ENCODE measurements at regions not wholly inside any gene's neighbourhood (a gene's known extent, or its start where the extent isn't known, plus 50 kb on each side); places are given as distances from the start of the nearest gene placed in this dataset.

DNA sequence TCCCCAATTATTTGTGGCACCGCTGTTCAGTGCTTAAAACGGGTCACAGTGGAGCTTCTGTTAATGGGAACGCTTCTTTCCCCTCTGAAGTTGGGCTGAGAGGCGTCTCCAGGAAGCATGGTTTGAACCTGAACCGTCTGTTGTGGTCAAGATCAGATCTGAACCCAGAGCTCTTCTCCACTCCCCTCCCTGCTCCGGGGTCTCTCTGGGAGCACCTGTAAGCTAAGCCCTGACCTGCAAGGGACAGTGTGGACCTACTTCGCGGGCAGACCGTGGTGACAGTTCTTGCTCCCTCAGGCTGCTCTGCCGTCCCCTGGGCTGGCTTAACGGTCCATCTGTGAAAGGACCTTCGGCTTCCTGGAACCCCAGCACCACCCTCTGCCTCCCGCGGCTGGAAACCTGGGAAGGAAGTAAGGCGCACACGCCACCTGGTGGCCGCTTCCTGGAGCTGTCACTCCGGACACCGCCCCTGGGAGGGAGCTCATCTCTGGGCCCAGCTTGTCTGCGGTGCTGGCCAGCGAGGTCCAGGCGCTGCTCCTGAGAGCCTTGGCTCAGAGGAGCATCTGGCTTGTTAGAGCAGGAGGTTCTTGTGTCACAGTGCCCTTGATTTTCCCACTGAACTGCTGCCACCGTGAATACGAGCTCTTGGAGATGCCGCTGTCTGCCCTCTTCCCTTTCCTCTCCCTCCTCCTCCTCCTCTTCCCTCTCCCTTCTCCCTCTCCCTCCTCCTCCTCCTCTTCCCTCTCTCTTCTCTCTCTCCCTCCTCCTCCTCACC is 518.5 kb upstream of the EEF2KMT start:
- Histone ChIP-seq H3K23ac (ENCODE audit: low read length) (no peak overlapping the region), H3K27ac (ENCODE audit: low read depth, low read length) (no peak overlapping the region), H3K14ac (ENCODE audit: low read length) (no peak overlapping the region), H3K79me2 (ENCODE audit: control insufficient read depth, insufficient read depth, low read length, poor library complexity) (no peaks in the 10 kb centered on the region), H3K4ac (ENCODE audit: low read depth, low read length) (no peak overlapping the region), H2AFZ (ENCODE audit: insufficient read depth, low read length, poor library complexity) (no peak overlapping the region), H2BK120ac (ENCODE audit: insufficient read depth, low read length, poor library complexity) (no peak overlapping the region), H3K4me3 (ENCODE audit: low read depth, low read length) (no peak overlapping the region), H4K12ac (ENCODE audit: low read depth, low read length) (no peak overlapping the region), H3K27me3 (ENCODE audit: insufficient read depth, low read length) (no peaks in the 10 kb centered on the region), H3K4me1 (ENCODE audit: control insufficient read depth in 1 of 2, insufficient read depth in 2 of 2, low read length in 2 of 2) (no peaks in the 10 kb centered on the region), H3K9me3 (ENCODE audit: insufficient read depth, low read depth, low read length) (peaks cover 2% of the 10 kb centered on the region), H4K8ac (ENCODE audit: low read depth, low read length) (no peak overlapping the region), H3K79me1 (ENCODE audit: low read length) (no peaks in the 10 kb centered on the region), H3K36me3 (ENCODE audit: control insufficient read depth in 1 of 2, insufficient read depth in 2 of 2, low read length in 2 of 2) (no peaks in the 10 kb centered on the region), H3K4me2 (ENCODE audit: low read length) (peak overlapping the region; percentile 27), H2AK5ac (ENCODE audit: low read length) (no peak overlapping the region), H3K9ac (ENCODE audit: low read length) (no peak overlapping the region), H4K91ac (ENCODE audit: low read depth, low read length) (no peak overlapping the region), H3K18ac (ENCODE audit: low read length) (no peak overlapping the region), H2BK12ac (ENCODE audit: low read length) (no peak overlapping the region), H2BK5ac (ENCODE audit: low read depth, low read length, poor library complexity) (no peak overlapping the region)
- DNase-seq = peak in 1 of 2 donors; percentile 36
- no CpG with 5 or more reads among the region's 25 CpGs for WGBS (ENCODE audit: extremely low coverage, insufficient coverage, insufficient read length)

- H3K4me3 ChIP-seq (ENCODE audit: low read depth, low read length) = no peak overlapping the region
- no peak overlapping the region for H3K4me2 ChIP-seq (ENCODE audit: low read length)
- H3K79me1 ChIP-seq (ENCODE audit: low read length) = no peaks in the 10 kb centered on the region
- H3K4me1 ChIP-seq (ENCODE audit: control insufficient read depth in 1 of 2, insufficient read depth in 2 of 2, low read length in 2 of 2) = no peaks in the 10 kb centered on the region
- no peaks in the 10 kb centered on the region for H3K27me3 ChIP-seq (ENCODE audit: insufficient read depth, low read length)
- H3K9ac ChIP-seq (ENCODE audit: low read length) = no peak overlapping the region
- H4K91ac ChIP-seq (ENCODE audit: low read depth, low read length) = no peak overlapping the region
- H4K8ac ChIP-seq (ENCODE audit: low read depth, low read length) = no peak overlapping the region
- H4K12ac ChIP-seq (ENCODE audit: low read depth, low read length) = no peak overlapping the region
- H3K4ac ChIP-seq (ENCODE audit: low read depth, low read length) = no peak overlapping the region
- no peak overlapping the region for H3K23ac ChIP-seq (ENCODE audit: low read length)
- H2BK120ac ChIP-seq (ENCODE audit: insufficient read depth, low read length, poor library complexity) = no peak overlapping the region
- no peaks in the 10 kb centered on the region for H3K36me3 ChIP-seq (ENCODE audit: control insufficient read depth in 1 of 2, insufficient read depth in 2 of 2, low read length in 2 of 2)
- no peaks in the 10 kb centered on the region for H3K79me2 ChIP-seq (ENCODE audit: control insufficient read depth, insufficient read depth, low read length, poor library complexity)
- no peak overlapping the region for H3K18ac ChIP-seq (ENCODE audit: low read length)
- no peak overlapping the region for H2AFZ ChIP-seq (ENCODE audit: insufficient read depth, low read length, poor library complexity)
- no peak overlapping the region for H3K14ac ChIP-seq (ENCODE audit: low read length)
- no CpG with 5 or more reads among the region's 12 CpGs for WGBS (ENCODE audit: extremely low coverage, insufficient coverage, insufficient read length)
- H2BK12ac ChIP-seq (ENCODE audit: low read length) = no peak overlapping the region
- no peak overlapping the region for H2BK5ac ChIP-seq (ENCODE audit: low read depth, low read length, poor library complexity)
- H2AK5ac ChIP-seq (ENCODE audit: low read length) = no peak overlapping the region
- DNase-seq = no peak
- peaks cover 2% of the 10 kb centered on the region for H3K9me3 ChIP-seq (ENCODE audit: insufficient read depth, low read depth, low read length)
- H3K27ac ChIP-seq (ENCODE audit: low read depth, low read length) = no peak overlapping the region
Measured at GRCh38 chr16:5607169-5607568, 509.6 kb upstream of the EEF2KMT start.

GRCh38 chr16:5605404-5605803 is 507.8 kb upstream of the EEF2KMT start:
- H3K36me3 ChIP-seq (ENCODE audit: control insufficient read depth in 1 of 2, insufficient read depth in 2 of 2, low read length in 2 of 2) = no peaks in the 10 kb centered on the region
- no peak overlapping the region for H2BK5ac ChIP-seq (ENCODE audit: low read depth, low read length, poor library complexity)
- no peaks in the 10 kb centered on the region for H3K4me1 ChIP-seq (ENCODE audit: control insufficient read depth in 1 of 2, insufficient read depth in 2 of 2, low read length in 2 of 2)

DNA sequence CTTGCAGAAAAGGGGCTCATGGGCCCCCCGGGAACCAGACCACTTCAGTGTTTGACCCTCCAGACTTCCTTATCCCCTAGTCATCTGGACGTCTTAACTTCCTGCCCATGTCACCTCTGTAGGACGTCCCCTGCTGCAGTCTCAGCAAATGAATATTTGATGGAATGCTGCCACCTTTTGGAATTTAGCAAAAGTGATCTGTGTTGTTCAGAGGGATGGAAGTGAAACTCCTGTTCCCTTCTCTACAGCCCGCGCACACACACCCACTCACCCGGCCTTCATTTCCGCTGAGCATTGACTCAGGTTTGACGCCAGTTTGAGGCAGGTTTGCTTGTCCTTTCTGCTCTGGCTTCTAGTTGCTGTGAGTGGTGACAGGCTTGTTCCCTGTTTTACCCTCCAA is 507.2 kb upstream of the EEF2KMT start:
- H3K4me2 ChIP-seq (ENCODE audit: low read length) = no peak overlapping the region
- H3K9me3 ChIP-seq (ENCODE audit: insufficient read depth, low read depth, low read length) = no peaks in the 10 kb centered on the region
- no peak overlapping the region for H3K9ac ChIP-seq (ENCODE audit: low read length)
- H3K4ac ChIP-seq (ENCODE audit: low read depth, low read length) = no peak overlapping the region
- H3K79me1 ChIP-seq (ENCODE audit: low read length) = no peaks in the 10 kb centered on the region
- DNase-seq = peak in 1 of 2 donors; percentile 2
- no CpG with 5 or more reads among the region's 8 CpGs for WGBS (ENCODE audit: extremely low coverage, insufficient coverage, insufficient read length)
- H3K27me3 ChIP-seq (ENCODE audit: insufficient read depth, low read length) = no peaks in the 10 kb centered on the region
- H4K12ac ChIP-seq (ENCODE audit: low read depth, low read length) = no peak overlapping the region
- H3K14ac ChIP-seq (ENCODE audit: low read length) = no peak overlapping the region
- no peaks in the 10 kb centered on the region for H3K4me1 ChIP-seq (ENCODE audit: control insufficient read depth in 1 of 2, insufficient read depth in 2 of 2, low read length in 2 of 2)
- H2BK5ac ChIP-seq (ENCODE audit: low read depth, low read length, poor library complexity) = no peak overlapping the region
- H2AK5ac ChIP-seq (ENCODE audit: low read length) = no peak overlapping the region
- H3K27ac ChIP-seq (ENCODE audit: low read depth, low read length) = no peak overlapping the region
- no peak overlapping the region for H3K4me3 ChIP-seq (ENCODE audit: low read depth, low read length)
- no peak overlapping the region for H2AFZ ChIP-seq (ENCODE audit: insufficient read depth, low read length, poor library complexity)
- H2BK12ac ChIP-seq (ENCODE audit: low read length) = no peak overlapping the region
- H4K8ac ChIP-seq (ENCODE audit: low read depth, low read length) = peak overlapping the region; percentile 11
- H3K18ac ChIP-seq (ENCODE audit: low read length) = no peak overlapping the region
- no peak overlapping the region for H3K23ac ChIP-seq (ENCODE audit: low read length)
- H2BK120ac ChIP-seq (ENCODE audit: insufficient read depth, low read length, poor library complexity) = no peak overlapping the region
- H4K91ac ChIP-seq (ENCODE audit: low read depth, low read length) = no peak overlapping the region
- no peaks in the 10 kb centered on the region for H3K79me2 ChIP-seq (ENCODE audit: control insufficient read depth, insufficient read depth, low read length, poor library complexity)
- H3K36me3 ChIP-seq (ENCODE audit: control insufficient read depth in 1 of 2, insufficient read depth in 2 of 2, low read length in 2 of 2) = no peaks in the 10 kb centered on the region

More at GRCh38 chr16:5605404-5605803, 507.8 kb upstream of the EEF2KMT start:
- H4K91ac ChIP-seq (ENCODE audit: low read depth, low read length) = no peak overlapping the region
- H3K4ac ChIP-seq (ENCODE audit: low read depth, low read length) = no peak overlapping the region
- no peak overlapping the region for H2AK5ac ChIP-seq (ENCODE audit: low read length)
- no peak overlapping the region for H3K4me2 ChIP-seq (ENCODE audit: low read length)
- no peak overlapping the region for H2AFZ ChIP-seq (ENCODE audit: insufficient read depth, low read length, poor library complexity)
- no peaks in the 10 kb centered on the region for H3K79me1 ChIP-seq (ENCODE audit: low read length)
- no peaks in the 10 kb centered on the region for H3K9me3 ChIP-seq (ENCODE audit: insufficient read depth, low read depth, low read length)
- H3K27ac ChIP-seq (ENCODE audit: low read depth, low read length) = no peak overlapping the region
- no peaks in the 10 kb centered on the region for H3K79me2 ChIP-seq (ENCODE audit: control insufficient read depth, insufficient read depth, low read length, poor library complexity)
- no peak overlapping the region for H3K9ac ChIP-seq (ENCODE audit: low read length)
- H2BK120ac ChIP-seq (ENCODE audit: insufficient read depth, low read length, poor library complexity) = no peak overlapping the region
- H3K4me3 ChIP-seq (ENCODE audit: low read depth, low read length) = no peak overlapping the region
- no peak overlapping the region for H4K8ac ChIP-seq (ENCODE audit: low read depth, low read length)
- no peak overlapping the region for H4K12ac ChIP-seq (ENCODE audit: low read depth, low read length)
- no peak for DNase-seq
- H3K18ac ChIP-seq (ENCODE audit: low read length) = no peak overlapping the region
- no peak overlapping the region for H3K14ac ChIP-seq (ENCODE audit: low read length)
- no peak overlapping the region for H2BK12ac ChIP-seq (ENCODE audit: low read length)
- no peaks in the 10 kb centered on the region for H3K27me3 ChIP-seq (ENCODE audit: insufficient read depth, low read length)
- no peak overlapping the region for H3K23ac ChIP-seq (ENCODE audit: low read length)
